ENCODE measurements at regions not wholly inside any gene's neighbourhood (a gene's known extent, or its start where the extent isn't known, plus 50 kb on each side); places are given as distances from the start of the nearest gene placed in this dataset.
"Not testable (repeated sequence)": the region's sequence is repeated elsewhere in the genome, so short reads cannot be mapped to it uniquely, and the experiment has no call there.

- not testable (repeated sequence) for DNase-seq (ENCODE audit: low read depth in 2 of 2)
These were observed 86.7 kb upstream of the CDC42EP3 start for GRCh38 chr2:37758141-37758601.

- DNase-seq (ENCODE audit: low read depth in 2 of 2), result not testable (repeated sequence)
These were observed 88.5 kb upstream of the CDC42EP3 start for GRCh38 chr2:37759989-37760388.

GRCh38 chr2:37760471-37760870 is 89.0 kb upstream of the CDC42EP3 start:
- no peak for DNase-seq (ENCODE audit: low read depth in 2 of 2)

GRCh38 chr2:37762281-37762680 is 90.8 kb upstream of the CDC42EP3 start:
- DNase-seq (ENCODE audit: low read depth in 2 of 2), result not testable (repeated sequence)

- no peak for DNase-seq (ENCODE audit: low read depth in 2 of 2)
These were observed 93.3 kb upstream of the CDC42EP3 start for GRCh38 chr2:37764739-37765138.

- no peak for DNase-seq (ENCODE audit: low read depth in 2 of 2)
These were observed 94.7 kb upstream of the CDC42EP3 start for GRCh38 chr2:37766106-37766505.

- DNase-seq (ENCODE audit: low read depth in 2 of 2), result no peak
These were observed 95.6 kb upstream of the CDC42EP3 start for GRCh38 chr2:37767046-37767445.

- no peak for DNase-seq (ENCODE audit: low read depth in 2 of 2)
These were observed 96.8 kb upstream of the CDC42EP3 start for GRCh38 chr2:37767959-37768925.

GRCh38 chr2:37769551-37769950 is 98.1 kb upstream of the CDC42EP3 start:
- no peak for DNase-seq (ENCODE audit: low read depth in 2 of 2)

- DNase-seq (ENCODE audit: low read depth in 2 of 2), result no peak
These were observed 99.4 kb upstream of the CDC42EP3 start for GRCh38 chr2:37770797-37771196.

GRCh38 chr2:37771600-37772088 is 100.2 kb upstream of the CDC42EP3 start:
- no peak for DNase-seq (ENCODE audit: low read depth in 2 of 2)

- no peak for DNase-seq (ENCODE audit: low read depth in 2 of 2)
These were observed 102.1 kb upstream of the CDC42EP3 start for GRCh38 chr2:37773371-37774130.

- not testable (repeated sequence) for DNase-seq (ENCODE audit: low read depth in 2 of 2)
These were observed 102.9 kb upstream of the CDC42EP3 start for GRCh38 chr2:37774171-37774944.

- no peak for DNase-seq (ENCODE audit: low read depth in 2 of 2)
These were observed 103.8 kb upstream of the CDC42EP3 start for GRCh38 chr2:37774976-37775907.

GRCh38 chr2:37775908-37776250 is 104.4 kb upstream of the CDC42EP3 start:
- no peak for DNase-seq (ENCODE audit: low read depth in 2 of 2)

GRCh38 chr2:37776487-37776886 is 105.0 kb upstream of the CDC42EP3 start:
- no peak for DNase-seq (ENCODE audit: low read depth in 2 of 2)

GRCh38 chr2:37779139-37779538 is 107.7 kb upstream of the CDC42EP3 start:
- no peak for DNase-seq (ENCODE audit: low read depth in 2 of 2)

- no peak for DNase-seq (ENCODE audit: low read depth in 2 of 2)
These were observed 108.4 kb upstream of the CDC42EP3 start for GRCh38 chr2:37779611-37780386.

GRCh38 chr2:37780387-37780676 is 108.9 kb upstream of the CDC42EP3 start:
- no peak for DNase-seq (ENCODE audit: low read depth in 2 of 2)

GRCh38 chr2:37781028-37781427 is 109.6 kb upstream of the CDC42EP3 start:
- DNase-seq (ENCODE audit: low read depth in 2 of 2), result no peak
